CD4-positive, alpha-beta T cell (primary cell): ENCODE measurements at regions not wholly inside any gene's neighbourhood (a gene's known extent, or its start where the extent isn't known, plus 50 kb on each side); places are given as distances from the start of the nearest gene placed in this dataset.

Source experiments
- ATAC-seq: fragments of 200-7000 bp; cut with Tn5 transposase; one replicate; pipeline ENCODE4 v1.10.0; 2022; ENCODE audit warnings: mild to moderate bottlenecking; ENCODE audit not compliant: poor library complexity
- CTCF ChIA-PET: fragments of 350-600 bp; sonication (Branson Sonifier 250); formaldehyde crosslinking; loops from one replicate; lab custom pipeline; 2021; ENCODE audit warnings: antibody characterized with exemption, inconsistent platforms; lab: Charles Lee
- POLR2A ChIA-PET: fragments of 350-600 bp; sonication (Branson Sonifier 250); formaldehyde crosslinking; loops from one replicate; lab custom pipeline; 2021; ENCODE audit warnings: antibody characterized with exemption, inconsistent platforms; lab: Charles Lee
- DNase-seq, 14 experiments: peaks; one replicate each; pipeline ENCODE4 v3.0.0-alpha.2; 2013 to 2020; ENCODE audit warnings: mixed read lengths in 2 of 14
- H3K27ac ChIP-seq, 2 donors: one replicate each; pipeline versions ENCODE4 v1.5.1 to v1.7.0; 2013; ENCODE audit warnings: low read length in 2 of 2, low read depth in 1 of 2, mild to moderate bottlenecking in 1 of 2
- H3K27me3 ChIP-seq, 2 experiments: 1 replicate in 1 of 2; 2 replicates in 1 of 2; pipeline versions ENCODE4 v1.6.1 to v1.7.0; 2013; ENCODE audit warnings: low read length in 2 of 2, control low read depth in 1 of 2, mild to moderate bottlenecking in 1 of 2, moderate library complexity in 1 of 2; ENCODE audit not compliant: insufficient read depth in 2 of 2, control insufficient read depth in 1 of 2
- H3K36me3 ChIP-seq: one replicate; pipeline ENCODE4 v1.6.1; 2013; ENCODE audit warnings: low read length, control low read depth; ENCODE audit not compliant: insufficient read depth
- H3K4me1 ChIP-seq: one replicate; pipeline ENCODE4 v1.6.1; 2013; ENCODE audit warnings: low read length, control low read depth; ENCODE audit not compliant: insufficient read depth
- H3K4me3 ChIP-seq: one replicate; pipeline ENCODE4 v1.5.1; 2013; ENCODE audit warnings: mild to moderate bottlenecking, low read length, moderate library complexity
- H3K9me3 ChIP-seq, 2 experiments: 1 replicate in 1 of 2; 2 replicates in 1 of 2; pipeline versions ENCODE4 v1.6.1 to v1.7.0; 2013; ENCODE audit warnings: low read length in 2 of 2, mild to moderate bottlenecking in 2 of 2, control low read depth in 1 of 2, moderate library complexity in 1 of 2; ENCODE audit not compliant: control insufficient read depth in 1 of 2, insufficient read depth in 1 of 2
- H3K27ac Mint-ChIP-seq: one replicate; pipeline ENCODE4 v1.8.0; 2020; ENCODE audit warnings: mixed read lengths
- H3K27me3 Mint-ChIP-seq: one replicate; pipeline ENCODE4 v1.8.0; 2021; ENCODE audit warnings: mixed read lengths
- H3K36me3 Mint-ChIP-seq: one replicate; pipeline ENCODE4 v1.8.0; 2021; ENCODE audit warnings: low read depth, mixed read lengths
- H3K4me1 Mint-ChIP-seq: one replicate; pipeline ENCODE4 v1.8.0; 2021; ENCODE audit warnings: low read depth, mixed read lengths
- H3K4me3 Mint-ChIP-seq: one replicate; pipeline ENCODE4 v1.8.0; 2020; ENCODE audit warnings: mild to moderate bottlenecking, mixed read lengths
- H3K9me3 Mint-ChIP-seq: one replicate; pipeline ENCODE4 v1.8.0; 2020; ENCODE audit warnings: mixed read lengths
- CTCF ChIP-seq: fragments of 200-600 bp; IDR thresholded peaks from one replicate; pipeline ENCODE4 v1.8.0; 2022; ENCODE audit warnings: antibody characterized with exemption, mild to moderate bottlenecking
- intact Hi-C, 2 experiments: fragments of 100-400 bp; cut with DNase I in 1 of 2; cut with micrococcal nuclease in 1 of 2; formaldehyde crosslinking; loops; one replicate each; pipeline versions ENCODE4 v1.15.1 to v1.9.0; 2023 to 2025; cut with DNase I, micrococcal nuclease

DNA sequence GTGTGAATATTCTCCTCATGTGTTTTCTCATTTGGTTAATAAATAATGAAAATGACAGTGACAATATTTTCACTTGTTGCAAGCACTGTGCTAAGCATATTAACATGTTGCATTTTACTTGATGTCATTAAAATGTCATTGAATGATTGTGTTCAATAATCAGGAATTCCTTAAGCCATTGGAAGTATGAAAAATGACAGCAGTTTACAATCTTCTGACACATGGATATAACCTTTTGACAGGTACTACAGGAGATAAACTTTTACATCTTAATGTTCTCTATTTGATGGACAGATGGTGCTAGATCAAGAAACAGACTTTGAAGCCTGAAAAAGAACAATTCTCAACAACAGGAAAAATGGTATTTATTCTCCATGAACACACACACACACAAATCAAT lies 1138.3 kb downstream of the ROBO2 start:
- H3K27ac ChIP-seq = no peak overlapping the region
- no peaks in the 10 kb centered on the region for H3K36me3 ChIP-seq
- no peak overlapping the region for H3K4me3 ChIP-seq
- Mint-ChIP-seq H3K27ac (no peak overlapping the region), H3K27me3 (no peaks in the 10 kb centered on the region), H3K4me1 (no peaks in the 10 kb centered on the region), H3K36me3 (no peaks in the 10 kb centered on the region), H3K4me3 (no peak overlapping the region), H3K9me3 (peaks cover 17% of the 10 kb centered on the region)
- intact Hi-C loops = no loop called here
- H3K9me3 ChIP-seq = no peaks in the 10 kb centered on the region
- ChIA-PET CTCF (no interaction called here), POLR2A (no interaction called here)
- TF ChIP-seq CTCF = no peak
- ATAC-seq (no peak), DNase-seq (no peak)
- no peaks in the 10 kb centered on the region for H3K27me3 ChIP-seq
- no peaks in the 10 kb centered on the region for H3K4me1 ChIP-seq

DNA sequence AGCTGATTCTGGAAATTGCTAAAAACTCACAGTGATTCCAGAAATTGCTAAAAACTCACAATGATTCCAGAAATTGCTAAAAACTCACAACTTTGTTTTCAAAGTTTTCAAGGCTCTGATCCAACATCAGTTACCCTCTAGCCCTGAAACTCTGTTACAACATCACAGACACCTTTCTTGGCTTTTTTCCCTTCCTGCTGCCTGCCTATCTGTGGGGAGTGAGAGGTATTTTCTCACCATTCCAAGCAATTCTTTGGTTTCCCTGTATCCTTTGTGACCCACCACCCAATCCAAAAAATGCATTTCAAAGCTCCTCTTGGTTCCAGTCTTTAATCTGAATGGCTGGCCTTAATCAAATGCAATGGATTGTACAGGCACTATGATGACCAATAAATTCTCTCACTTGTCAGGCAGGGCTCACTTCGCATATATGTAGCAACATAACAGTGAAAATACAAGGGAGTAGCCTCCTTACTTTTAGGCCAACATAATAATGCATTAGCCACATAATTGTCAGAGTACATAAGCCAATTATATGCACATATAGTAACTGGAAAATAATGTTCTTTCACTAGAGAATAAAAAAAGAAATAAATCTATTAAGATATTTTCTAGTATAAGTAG lies 1139.0 kb downstream of the ROBO2 start:
- ChIA-PET CTCF (no interaction called here), POLR2A (no interaction called here)
- H3K27me3 Mint-ChIP-seq = no peaks in the 10 kb centered on the region
- H3K36me3 Mint-ChIP-seq = no peaks in the 10 kb centered on the region
- Histone ChIP-seq H3K4me1 (no peaks in the 10 kb centered on the region), H3K27me3 (no peaks in the 10 kb centered on the region), H3K4me3 (no peak overlapping the region), H3K36me3 (no peaks in the 10 kb centered on the region), H3K9me3 (no peaks in the 10 kb centered on the region), H3K27ac (no peak overlapping the region)
- peaks cover 17% of the 10 kb centered on the region for H3K9me3 Mint-ChIP-seq
- TF ChIP-seq CTCF = no peak
- no peaks in the 10 kb centered on the region for H3K4me1 Mint-ChIP-seq
- intact Hi-C loops = no loop called here
- no peak overlapping the region for H3K27ac Mint-ChIP-seq
- no peak overlapping the region for H3K4me3 Mint-ChIP-seq
- ATAC-seq (no peak), DNase-seq (no peak)

- CTCF ChIA-PET = no interaction called here
- no peak for TF ChIP-seq CTCF
- Histone ChIP-seq H3K4me1 (no peaks in the 10 kb centered on the region), H3K27me3 (no peaks in the 10 kb centered on the region), H3K9me3 (peaks cover 4 to 6% of the 10 kb centered on the region in 2 experiments), H3K27ac (no peak overlapping the region), H3K36me3 (no peaks in the 10 kb centered on the region), H3K4me3 (no peak overlapping the region)
- peaks cover 6% of the 10 kb centered on the region for H3K9me3 Mint-ChIP-seq
- ATAC-seq (no peak), DNase-seq (no peak)
- H3K27ac Mint-ChIP-seq = no peak overlapping the region
- no peak overlapping the region for H3K4me3 Mint-ChIP-seq
- no peaks in the 10 kb centered on the region for H3K27me3 Mint-ChIP-seq
- intact Hi-C loops = no loop called here
- H3K4me1 Mint-ChIP-seq = no peaks in the 10 kb centered on the region
- POLR2A ChIA-PET = no interaction called here
- no peaks in the 10 kb centered on the region for H3K36me3 Mint-ChIP-seq
These were observed 1144.2 kb downstream of the ROBO2 start for GRCh38 chr3:78183906-78184599.
